Right lobe of liver (tissue), 4 donors: ENCODE measurements at regions not wholly inside any gene's neighbourhood (a gene's known extent, or its start where the extent isn't known, plus 50 kb on each side); places are given as distances from the start of the nearest gene placed in this dataset.

Source experiments
- CTCF ChIP-seq, 4 donors: fragments of 200-600 bp in 3 of 4; fragments of 450-650 bp in 1 of 4; IDR thresholded peaks; one replicate each; pipeline versions ENCODE4 v1.5.1 to v1.8.0; 2016 to 2022; ENCODE audit warnings: antibody characterized with exemption in 4 of 4, mild to moderate bottlenecking in 2 of 4
- POLR2A ChIP-seq: fragments of 450-650 bp; IDR thresholded peaks from one replicate; pipeline ENCODE4 v1.6.1; 2017; ENCODE audit warnings: antibody characterized with exemption, mild to moderate bottlenecking
- donor health status: DM: no; HTN: no; CAD: no.
- donor health status: DM: no; HTN: no; CAD: no.
- donor health status: DM: no; HTN: yes; CAD: no.

- TF ChIP-seq POLR2A, result no peak
- no peak for TF ChIP-seq CTCF (IDR thresholded peaks at IDR 0.05)
Measured at GRCh38 chr7:125055376-125055775, 125.8 kb upstream of the POT1 start.
